HL-60 (cell line): ENCODE measurements at regions not wholly inside any gene's neighbourhood (a gene's known extent, or its start where the extent isn't known, plus 50 kb on each side); places are given as distances from the start of the nearest gene placed in this dataset.

Source experiments
- DNase-seq, 2 experiments: peaks; one replicate each; pipeline ENCODE4 v3.0.0-alpha.2; 2010 to 2020; ENCODE audit warnings: low read depth in 1 of 2, low spot score in 1 of 2
- H3K27ac ChIP-seq: fragments of 250-450 bp; sonication (Bioruptor Pico); replicated peaks from 2 replicates; pipeline ENCODE4 v1.5.1; 2020; ENCODE audit warnings: mild to moderate bottlenecking, moderate library complexity
- H3K27me3 ChIP-seq: fragments of 250-450 bp; sonication (Bioruptor Pico); 2 replicates; pipeline ENCODE4 v1.5.1; 2021; ENCODE audit warnings: mild to moderate bottlenecking, moderate library complexity; ENCODE audit not compliant: insufficient read depth, poor library complexity, severe bottlenecking
- H3K4me3 ChIP-seq: replicated peaks from 2 replicates; pipeline ENCODE4 v1.5.1; 2011; ENCODE audit warnings: mild to moderate bottlenecking, control low read depth, low read length; ENCODE audit not compliant: insufficient read depth
- GABPA ChIP-seq: IDR thresholded peaks from 2 replicates; pipeline ENCODE4 v1.6.1; 2012; ENCODE audit warnings: low read depth
- POLR2AphosphoS5 ChIP-seq: IDR thresholded peaks from 2 replicates; pipeline ENCODE4 v1.6.1; 2012; ENCODE audit warnings: low read depth
- SPI1 ChIP-seq: IDR thresholded peaks from 2 replicates; pipeline ENCODE4 v1.6.1; 2012; ENCODE audit warnings: low read depth, mild to moderate bottlenecking, borderline replicate concordance
- TF ChIP-seq, protein P1 (sequence below): IDR thresholded peaks from one replicate; pipeline ENCODE4 v1.5.1; 2011; ENCODE audit warnings: low read length, control low read depth, inconsistent platforms; ENCODE audit not compliant: insufficient read depth
- TF ChIP-seq, protein P2 (sequence below): IDR thresholded peaks from 2 replicates; pipeline ENCODE4 v1.6.1; 2012; ENCODE audit warnings: low read depth; ENCODE audit not compliant: insufficient replicate concordance

DNA sequence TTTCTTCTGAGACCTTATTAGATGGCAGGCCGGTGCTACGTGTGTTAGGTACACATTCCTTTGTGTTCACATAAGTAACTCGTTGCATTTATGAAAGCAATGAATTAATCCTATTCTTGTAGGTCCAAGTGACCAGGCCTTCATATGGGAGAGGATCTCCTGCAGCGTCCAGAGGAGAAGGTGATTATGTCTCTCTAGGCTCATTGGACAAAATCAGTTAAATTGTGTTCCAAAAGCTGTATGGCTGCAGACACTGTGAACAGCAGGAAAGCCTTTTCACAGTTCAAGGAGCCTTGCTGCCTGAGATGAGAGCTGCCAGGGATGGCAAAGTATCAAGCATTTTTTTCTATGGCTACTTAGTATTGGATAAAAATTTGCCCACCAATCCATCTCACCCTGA lies 433.1 kb upstream of the FZD8 start:
- H3K27ac ChIP-seq: no peak overlapping the region
- TF ChIP-seq, protein P1, sequence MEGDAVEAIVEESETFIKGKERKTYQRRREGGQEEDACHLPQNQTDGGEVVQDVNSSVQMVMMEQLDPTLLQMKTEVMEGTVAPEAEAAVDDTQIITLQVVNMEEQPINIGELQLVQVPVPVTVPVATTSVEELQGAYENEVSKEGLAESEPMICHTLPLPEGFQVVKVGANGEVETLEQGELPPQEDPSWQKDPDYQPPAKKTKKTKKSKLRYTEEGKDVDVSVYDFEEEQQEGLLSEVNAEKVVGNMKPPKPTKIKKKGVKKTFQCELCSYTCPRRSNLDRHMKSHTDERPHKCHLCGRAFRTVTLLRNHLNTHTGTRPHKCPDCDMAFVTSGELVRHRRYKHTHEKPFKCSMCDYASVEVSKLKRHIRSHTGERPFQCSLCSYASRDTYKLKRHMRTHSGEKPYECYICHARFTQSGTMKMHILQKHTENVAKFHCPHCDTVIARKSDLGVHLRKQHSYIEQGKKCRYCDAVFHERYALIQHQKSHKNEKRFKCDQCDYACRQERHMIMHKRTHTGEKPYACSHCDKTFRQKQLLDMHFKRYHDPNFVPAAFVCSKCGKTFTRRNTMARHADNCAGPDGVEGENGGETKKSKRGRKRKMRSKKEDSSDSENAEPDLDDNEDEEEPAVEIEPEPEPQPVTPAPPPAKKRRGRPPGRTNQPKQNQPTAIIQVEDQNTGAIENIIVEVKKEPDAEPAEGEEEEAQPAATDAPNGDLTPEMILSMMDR: no peak
- no peak for TF ChIP-seq POLR2AphosphoS5
- TF ChIP-seq, protein P2, sequence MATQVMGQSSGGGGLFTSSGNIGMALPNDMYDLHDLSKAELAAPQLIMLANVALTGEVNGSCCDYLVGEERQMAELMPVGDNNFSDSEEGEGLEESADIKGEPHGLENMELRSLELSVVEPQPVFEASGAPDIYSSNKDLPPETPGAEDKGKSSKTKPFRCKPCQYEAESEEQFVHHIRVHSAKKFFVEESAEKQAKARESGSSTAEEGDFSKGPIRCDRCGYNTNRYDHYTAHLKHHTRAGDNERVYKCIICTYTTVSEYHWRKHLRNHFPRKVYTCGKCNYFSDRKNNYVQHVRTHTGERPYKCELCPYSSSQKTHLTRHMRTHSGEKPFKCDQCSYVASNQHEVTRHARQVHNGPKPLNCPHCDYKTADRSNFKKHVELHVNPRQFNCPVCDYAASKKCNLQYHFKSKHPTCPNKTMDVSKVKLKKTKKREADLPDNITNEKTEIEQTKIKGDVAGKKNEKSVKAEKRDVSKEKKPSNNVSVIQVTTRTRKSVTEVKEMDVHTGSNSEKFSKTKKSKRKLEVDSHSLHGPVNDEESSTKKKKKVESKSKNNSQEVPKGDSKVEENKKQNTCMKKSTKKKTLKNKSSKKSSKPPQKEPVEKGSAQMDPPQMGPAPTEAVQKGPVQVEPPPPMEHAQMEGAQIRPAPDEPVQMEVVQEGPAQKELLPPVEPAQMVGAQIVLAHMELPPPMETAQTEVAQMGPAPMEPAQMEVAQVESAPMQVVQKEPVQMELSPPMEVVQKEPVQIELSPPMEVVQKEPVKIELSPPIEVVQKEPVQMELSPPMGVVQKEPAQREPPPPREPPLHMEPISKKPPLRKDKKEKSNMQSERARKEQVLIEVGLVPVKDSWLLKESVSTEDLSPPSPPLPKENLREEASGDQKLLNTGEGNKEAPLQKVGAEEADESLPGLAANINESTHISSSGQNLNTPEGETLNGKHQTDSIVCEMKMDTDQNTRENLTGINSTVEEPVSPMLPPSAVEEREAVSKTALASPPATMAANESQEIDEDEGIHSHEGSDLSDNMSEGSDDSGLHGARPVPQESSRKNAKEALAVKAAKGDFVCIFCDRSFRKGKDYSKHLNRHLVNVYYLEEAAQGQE: no peak
- no peak for TF ChIP-seq GABPA
- TF ChIP-seq SPI1: no peak
- H3K4me3 ChIP-seq: no peak overlapping the region
- no peaks in the 10 kb centered on the region for H3K27me3 ChIP-seq
- no peak for DNase-seq

DNA sequence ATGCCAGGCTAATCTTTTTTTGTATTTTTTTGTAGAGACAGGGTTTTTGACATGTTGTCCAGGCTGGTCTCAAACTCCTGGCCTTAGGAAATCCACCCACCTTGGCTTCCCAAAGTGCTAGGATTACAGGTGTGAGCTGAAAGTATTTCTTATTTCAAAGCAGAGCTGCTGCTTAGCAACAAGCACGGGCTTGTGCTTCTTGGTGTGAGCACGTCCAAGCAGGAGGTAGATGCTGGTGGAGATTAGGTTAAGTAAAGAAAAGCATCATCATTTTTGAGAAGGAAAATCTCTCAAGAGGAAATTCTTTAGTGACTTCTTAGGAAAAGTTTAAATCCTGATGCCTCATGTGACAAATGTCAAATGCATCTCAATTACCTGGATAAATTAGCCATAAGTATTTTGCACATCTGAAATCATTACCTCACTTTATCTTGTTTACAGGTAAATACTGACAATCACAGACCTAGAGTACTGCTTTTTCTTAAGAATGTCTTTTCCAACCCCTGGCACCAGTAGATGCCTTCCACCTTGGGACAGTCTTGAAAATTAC lies 431.8 kb upstream of the FZD8 start:
- H3K4me3 ChIP-seq: no peak overlapping the region
- H3K27me3 ChIP-seq: no peaks in the 10 kb centered on the region
- no peak overlapping the region for H3K27ac ChIP-seq
- TF ChIP-seq SPI1: no peak
- no peak for TF ChIP-seq POLR2AphosphoS5
- TF ChIP-seq, protein P1: no peak
- TF ChIP-seq, protein P2: no peak
- no peak for TF ChIP-seq GABPA
- no peak for DNase-seq

- TF ChIP-seq POLR2AphosphoS5 (no peak), SPI1 (no peak), GABPA (no peak)
- TF ChIP-seq, protein P2: no peak
- TF ChIP-seq, protein P1: no peak
- Histone ChIP-seq H3K27ac (no peak overlapping the region), H3K4me3 (no peak overlapping the region), H3K27me3 (no peaks in the 10 kb centered on the region)
- DNase-seq: no peak
Measured at GRCh38 chr10:36068542-36068941, 426.4 kb upstream of the FZD8 start.
